OCI-LY1 (cell line): ENCODE measurements at regions not wholly inside any gene's neighbourhood (a gene's known extent, or its start where the extent isn't known, plus 50 kb on each side); places are given as distances from the start of the nearest gene placed in this dataset.

Experiments
- EZH2 ChIP-seq: fragments of 200-600 bp; sonication (generic), shearing (Covaris generic); IDR thresholded peaks from 2 replicates; pipeline ENCODE4 v1.8.0; 2017; ENCODE audit warnings: borderline replicate concordance, mixed run types, mild to moderate bottlenecking, antibody characterized with exemption, low read length, moderate library complexity, mixed read lengths
- TF ChIP-seq, protein P1 (sequence below): fragments of 200-600 bp; sonication (generic), shearing (Covaris generic); IDR thresholded peaks from 2 replicates; pipeline ENCODE4 v1.5.1; 2017; ENCODE audit warnings: mild to moderate bottlenecking, antibody characterized with exemption, low read length, moderate library complexity, mixed read lengths

GRCh38 chr9:23287390-23287789, 538.6 kb downstream of the ELAVL2 start:
- TF ChIP-seq, protein P1, sequence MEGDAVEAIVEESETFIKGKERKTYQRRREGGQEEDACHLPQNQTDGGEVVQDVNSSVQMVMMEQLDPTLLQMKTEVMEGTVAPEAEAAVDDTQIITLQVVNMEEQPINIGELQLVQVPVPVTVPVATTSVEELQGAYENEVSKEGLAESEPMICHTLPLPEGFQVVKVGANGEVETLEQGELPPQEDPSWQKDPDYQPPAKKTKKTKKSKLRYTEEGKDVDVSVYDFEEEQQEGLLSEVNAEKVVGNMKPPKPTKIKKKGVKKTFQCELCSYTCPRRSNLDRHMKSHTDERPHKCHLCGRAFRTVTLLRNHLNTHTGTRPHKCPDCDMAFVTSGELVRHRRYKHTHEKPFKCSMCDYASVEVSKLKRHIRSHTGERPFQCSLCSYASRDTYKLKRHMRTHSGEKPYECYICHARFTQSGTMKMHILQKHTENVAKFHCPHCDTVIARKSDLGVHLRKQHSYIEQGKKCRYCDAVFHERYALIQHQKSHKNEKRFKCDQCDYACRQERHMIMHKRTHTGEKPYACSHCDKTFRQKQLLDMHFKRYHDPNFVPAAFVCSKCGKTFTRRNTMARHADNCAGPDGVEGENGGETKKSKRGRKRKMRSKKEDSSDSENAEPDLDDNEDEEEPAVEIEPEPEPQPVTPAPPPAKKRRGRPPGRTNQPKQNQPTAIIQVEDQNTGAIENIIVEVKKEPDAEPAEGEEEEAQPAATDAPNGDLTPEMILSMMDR, result no peak
- no peak for TF ChIP-seq EZH2
